ENCODE measurements at regions not wholly inside any gene's neighbourhood (a gene's known extent, or its start where the extent isn't known, plus 50 kb on each side); places are given as distances from the start of the nearest gene placed in this dataset.

GRCh38 chr6:88520017-88520338, 353.8 kb upstream of the CNR1 start:
- Histone ChIP-seq H3K27ac (ENCODE audit: control insufficient read depth, insufficient read depth, low read length) (no peak overlapping the region), H3K9me1 (ENCODE audit: control insufficient read depth, extremely low read depth, insufficient read depth, low read length) (no peaks in the 10 kb centered on the region), H3K9ac (ENCODE audit: control insufficient read depth, extremely low read depth, insufficient read depth, low read length) (no peak overlapping the region), H3K4me1 (ENCODE audit: control insufficient read depth, extremely low read depth, insufficient read depth, low read length) (no peaks in the 10 kb centered on the region), H3K9me3 (ENCODE audit: control insufficient read depth, low read depth, low read length) (no peaks in the 10 kb centered on the region), H3K4me2 (ENCODE audit: control insufficient read depth, extremely low read depth, insufficient read depth, low read depth, low read length) (no peak overlapping the region), H4K20me1 (ENCODE audit: control insufficient read depth, extremely low read depth, insufficient read depth, low read length) (no peaks in the 10 kb centered on the region), H3K4me3 (ENCODE audit: control insufficient read depth in 2 of 3, extremely low read depth in 1 of 3, insufficient read depth in 2 of 3, low read depth in 1 of 3, low read length in 3 of 3) (no peak overlapping the region), H2AFZ (ENCODE audit: control insufficient read depth, low read length) (no peak overlapping the region), H3K36me3 (ENCODE audit: control insufficient read depth in 2 of 2, extremely low read depth in 1 of 2, insufficient read depth in 2 of 2, low read length in 2 of 2) (no peaks in the 10 kb centered on the region), H3K27me3 (ENCODE audit: control insufficient read depth, extremely low read depth, insufficient read depth, low read length) (no peaks in the 10 kb centered on the region), H3K79me2 (ENCODE audit: control insufficient read depth, insufficient read depth, low read length) (no peaks in the 10 kb centered on the region)
- dilution Hi-C loops (cut with MboI; ENCODE audit: extremely low pct_ligation_motif_present, low sequenced_read_pairs), result no loop called here
- FAIRE-seq, result no peak
- no peak for DNase-seq (ENCODE audit: low read depth, low spot score)
- TF ChIP-seq EZH2 (IDR thresholded peaks at IDR 0.05; ENCODE audit: low read length) (no peak), CTCF (optimal IDR thresholded peaks at IDR 0.05 in 1 of 3, IDR thresholded peaks at IDR 0.05 in 1 of 3, conservative IDR thresholded peaks at IDR 0.05 in 1 of 3; ENCODE audit: extremely low read depth in 1 of 3, insufficient read depth in 2 of 3, low read length in 3 of 3) (no peak)

GRCh38 chr6:88519301-88520016, 353.3 kb upstream of the CNR1 start:
- Histone ChIP-seq H2AFZ (ENCODE audit: control insufficient read depth, low read length) (no peak overlapping the region), H3K4me2 (ENCODE audit: control insufficient read depth, extremely low read depth, insufficient read depth, low read depth, low read length) (no peak overlapping the region), H3K27me3 (ENCODE audit: control insufficient read depth, extremely low read depth, insufficient read depth, low read length) (no peaks in the 10 kb centered on the region), H3K9me3 (ENCODE audit: control insufficient read depth, low read depth, low read length) (no peaks in the 10 kb centered on the region), H3K9me1 (ENCODE audit: control insufficient read depth, extremely low read depth, insufficient read depth, low read length) (no peaks in the 10 kb centered on the region), H4K20me1 (ENCODE audit: control insufficient read depth, extremely low read depth, insufficient read depth, low read length) (no peaks in the 10 kb centered on the region), H3K4me3 (ENCODE audit: control insufficient read depth in 2 of 3, extremely low read depth in 1 of 3, insufficient read depth in 2 of 3, low read depth in 1 of 3, low read length in 3 of 3) (no peak overlapping the region), H3K79me2 (ENCODE audit: control insufficient read depth, insufficient read depth, low read length) (no peaks in the 10 kb centered on the region), H3K9ac (ENCODE audit: control insufficient read depth, extremely low read depth, insufficient read depth, low read length) (no peak overlapping the region), H3K27ac (ENCODE audit: control insufficient read depth, insufficient read depth, low read length) (no peak overlapping the region), H3K4me1 (ENCODE audit: control insufficient read depth, extremely low read depth, insufficient read depth, low read length) (no peaks in the 10 kb centered on the region), H3K36me3 (ENCODE audit: control insufficient read depth in 2 of 2, extremely low read depth in 1 of 2, insufficient read depth in 2 of 2, low read length in 2 of 2) (no peaks in the 10 kb centered on the region)
- FAIRE-seq (no peak), DNase-seq (ENCODE audit: low read depth, low spot score) (no peak)
- dilution Hi-C loops (cut with MboI; ENCODE audit: extremely low pct_ligation_motif_present, low sequenced_read_pairs), result no loop called here
- TF ChIP-seq EZH2 (IDR thresholded peaks at IDR 0.05; ENCODE audit: low read length) (no peak), CTCF (optimal IDR thresholded peaks at IDR 0.05 in 1 of 3, IDR thresholded peaks at IDR 0.05 in 1 of 3, conservative IDR thresholded peaks at IDR 0.05 in 1 of 3; ENCODE audit: extremely low read depth in 1 of 3, insufficient read depth in 2 of 3, low read length in 3 of 3) (no peak)
